ENCODE measurements at regions not wholly inside any gene's neighbourhood (a gene's known extent, or its start where the extent isn't known, plus 50 kb on each side); places are given as distances from the start of the nearest gene placed in this dataset.

GRCh38 chr3:167908746-167909503 is 173.4 kb downstream of the SERPINI1 start:
- no peaks in the 10 kb centered on the region for H3K4me1 ChIP-seq
- H3K27ac ChIP-seq, result no peak overlapping the region
- H3K36me3 ChIP-seq, result no peaks in the 10 kb centered on the region
- intact Hi-C loops (cut with DNase I; ENCODE audit: low total_unique reads), result no loop called here
- no peaks in the 10 kb centered on the region for H3K9me3 ChIP-seq
- no peak for TF ChIP-seq POLR2A (IDR thresholded peaks at IDR 0.05)
- no peak for TF ChIP-seq CTCF (IDR thresholded peaks at IDR 0.05 in 8 of 11, conservative IDR thresholded peaks at IDR 0.05 in 3 of 11)
- no peak for TF ChIP-seq POLR2AphosphoS5 (IDR thresholded peaks at IDR 0.05)
- no peak overlapping the region for H3K4me3 ChIP-seq
- no peaks in the 10 kb centered on the region for H3K27me3 ChIP-seq (replicated peaks in 1 of 7)
- WGBS, 5 donors, result 65 to 81% (median 70%) methylated on average over 5 of the region's 5 CpGs
- no peak for DNase-seq

- Histone ChIP-seq H3K27me3 (replicated peaks in 1 of 7) (no peaks in the 10 kb centered on the region), H3K9me3 (no peaks in the 10 kb centered on the region), H3K36me3 (no peaks in the 10 kb centered on the region), H3K4me3 (no peak overlapping the region), H3K4me1 (no peaks in the 10 kb centered on the region), H3K27ac (no peak overlapping the region)
- intact Hi-C loops (cut with DNase I; ENCODE audit: low total_unique reads), result no loop called here
- TF ChIP-seq CTCF (IDR thresholded peaks at IDR 0.05 in 8 of 11, conservative IDR thresholded peaks at IDR 0.05 in 3 of 11) (no peak), POLR2A (IDR thresholded peaks at IDR 0.05) (no peak), POLR2AphosphoS5 (IDR thresholded peaks at IDR 0.05) (no peak)
- DNase-seq, result no peak
- WGBS, 5 donors, result 56 to 77% (median 65%) methylated on average over 4 of the region's 4 CpGs
Observed at GRCh38 chr3:167908221-167908620, 172.7 kb downstream of the SERPINI1 start.

GRCh38 chr3:167901138-167901537 is 165.6 kb downstream of the SERPINI1 start:
- peaks cover 0 to 8% (median 0%) of the 10 kb centered on the region in 8 donors for H3K9me3 ChIP-seq
- no peaks in the 10 kb centered on the region for H3K36me3 ChIP-seq
- intact Hi-C loops (cut with DNase I; ENCODE audit: low total_unique reads), result no loop called here
- no peak overlapping the region for H3K4me3 ChIP-seq
- no peaks in the 10 kb centered on the region for H3K4me1 ChIP-seq
- 61 to 93% (median 81%) methylated on average over 1 of the region's 1 CpG for WGBS, 5 donors
- no peak overlapping the region for H3K27ac ChIP-seq
- no peak for TF ChIP-seq POLR2A (IDR thresholded peaks at IDR 0.05)
- TF ChIP-seq CTCF (IDR thresholded peaks at IDR 0.05 in 8 of 11, conservative IDR thresholded peaks at IDR 0.05 in 3 of 11), result no peak
- TF ChIP-seq POLR2AphosphoS5 (IDR thresholded peaks at IDR 0.05), result no peak
- H3K27me3 ChIP-seq (replicated peaks in 1 of 7), result no peaks in the 10 kb centered on the region
- no peak for DNase-seq

GRCh38 chr3:167899093-167899492 is 163.6 kb downstream of the SERPINI1 start:
- no peak for DNase-seq
- WGBS, 5 donors, result 30 to 56% (median 42%) methylated on average over 3 of the region's 3 CpGs
- Histone ChIP-seq H3K4me1 (no peaks in the 10 kb centered on the region), H3K4me3 (no peak overlapping the region), H3K36me3 (no peaks in the 10 kb centered on the region), H3K27ac (no peak overlapping the region), H3K27me3 (replicated peaks in 1 of 7) (no peaks in the 10 kb centered on the region), H3K9me3 (peaks cover 0 to 8% (median 0%) of the 10 kb centered on the region in 8 donors)
- intact Hi-C loops (cut with DNase I; ENCODE audit: low total_unique reads), result no loop called here
- no peak for TF ChIP-seq POLR2AphosphoS5 (IDR thresholded peaks at IDR 0.05)
- TF ChIP-seq POLR2A (IDR thresholded peaks at IDR 0.05), result no peak
- no peak for TF ChIP-seq CTCF (IDR thresholded peaks at IDR 0.05 in 8 of 11, conservative IDR thresholded peaks at IDR 0.05 in 3 of 11)

Measured in spleen (tissue), 11 donors.